GM12892 (cell line): ENCODE measurements at regions not wholly inside any gene's neighbourhood (a gene's known extent, or its start where the extent isn't known, plus 50 kb on each side); places are given as distances from the start of the nearest gene placed in this dataset.
"Not testable (repeated sequence)": the region's sequence is repeated elsewhere in the genome, so short reads cannot be mapped to it uniquely, and the experiment has no call there.

ENCODE experiments used
- POLR2A ChIP-seq: IDR thresholded peaks from 2 replicates; pipeline ENCODE4 v1.6.1; 2011; ENCODE audit warnings: low read depth, low read length, control low read depth
- POLR2AphosphoS5 ChIP-seq: IDR thresholded peaks from 2 replicates; pipeline ENCODE4 v1.6.1; 2011; ENCODE audit warnings: low read depth, low read length, control low read depth
- TAF1 ChIP-seq: IDR thresholded peaks from 2 replicates; pipeline ENCODE4 v1.6.1; 2011; ENCODE audit warnings: low read depth, mild to moderate bottlenecking, control low read depth, low read length, borderline replicate concordance

DNA sequence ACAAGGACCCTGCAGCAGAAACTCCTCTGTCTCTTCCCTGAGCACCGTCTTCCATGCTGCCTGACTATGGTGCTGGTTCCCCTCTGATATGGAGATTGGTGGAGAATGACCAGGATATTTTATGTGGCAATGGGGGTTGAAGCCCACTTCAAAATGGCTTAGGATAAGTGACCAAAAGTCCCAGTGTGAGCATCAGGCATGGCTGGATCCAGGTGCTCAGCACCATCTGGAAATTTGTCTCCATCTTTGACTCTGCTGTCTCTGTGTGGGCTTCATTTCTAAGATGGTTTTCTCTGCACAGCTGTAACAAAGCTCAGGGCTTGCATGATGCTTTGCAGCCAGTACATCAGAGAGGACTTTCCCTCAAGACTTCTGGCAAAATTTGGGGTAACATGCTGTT, 61.1 kb upstream of the SAMD11 start:
- not testable (repeated sequence) for TF ChIP-seq POLR2AphosphoS5, POLR2A, TAF1
